B cell (primary cell): ENCODE measurements at regions not wholly inside any gene's neighbourhood (a gene's known extent, or its start where the extent isn't known, plus 50 kb on each side); places are given as distances from the start of the nearest gene placed in this dataset.

Source experiments
- CTCF ChIP-seq: fragments of 200-600 bp; IDR thresholded peaks from one replicate; pipeline ENCODE4 v1.8.0; 2022; ENCODE audit warnings: antibody characterized with exemption, mild to moderate bottlenecking
- EZH2 ChIP-seq: IDR thresholded peaks from 2 replicates; pipeline ENCODE4 v1.6.1; 2012; ENCODE audit warnings: borderline replicate concordance, low read depth, mild to moderate bottlenecking, moderate library complexity, low read length; ENCODE audit not compliant: insufficient read depth, poor library complexity, severe bottlenecking

DNA sequence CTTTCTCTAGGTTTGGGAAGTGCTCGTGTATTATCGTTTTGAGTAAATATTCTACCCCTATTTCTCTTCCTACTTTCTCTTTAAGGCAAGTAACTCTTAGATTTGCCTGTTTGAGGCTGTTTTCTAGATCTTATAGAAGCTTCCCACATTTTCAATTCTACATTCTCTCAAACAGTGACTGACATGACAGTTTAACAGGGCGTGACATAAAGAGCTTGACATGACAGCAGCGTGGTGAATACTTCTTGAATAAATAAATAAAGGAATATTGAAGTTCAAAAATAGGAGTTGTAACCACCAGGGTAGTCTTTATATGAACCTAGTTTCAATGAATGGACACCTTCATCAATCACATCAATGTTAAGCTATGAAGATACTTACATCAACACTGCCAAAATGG is 162.0 kb downstream of the TRAM1L1 start:
- TF ChIP-seq CTCF = no peak
- TF ChIP-seq EZH2 = no peak
